ENCODE measurements at regions not wholly inside any gene's neighbourhood (a gene's known extent, or its start where the extent isn't known, plus 50 kb on each side); places are given as distances from the start of the nearest gene placed in this dataset.

DNA sequence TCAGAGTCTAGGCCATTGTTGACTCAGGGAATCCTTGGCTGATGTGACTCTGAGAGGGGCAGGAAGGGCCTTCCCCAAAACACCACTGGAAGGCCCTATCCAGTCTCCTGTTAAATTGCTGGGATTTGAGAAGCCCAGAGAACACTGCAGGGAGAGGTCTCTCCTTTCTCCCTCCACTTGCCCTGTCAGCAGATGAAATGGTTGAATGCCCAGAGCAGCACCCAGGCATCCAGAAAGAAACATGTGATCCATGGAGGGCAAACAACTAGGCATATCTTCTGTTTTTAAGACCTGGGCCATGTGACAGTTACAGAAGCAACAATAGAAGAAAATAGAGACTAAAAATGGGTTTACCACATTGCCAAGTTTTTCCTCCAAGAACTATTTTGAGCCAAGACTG is 291.1 kb downstream of the QDPR start:
- no peak for DNase-seq
- POLR2A ChIA-PET = interaction anchor here (0.9 kb wide), 1 partner anchor 12 kb away, joined by 3 read pairs; no protein-coding TSS in a partner anchor
- no peaks in the 10 kb centered on the region for H3K9me3 Mint-ChIP-seq
- CTCF ChIA-PET = no interaction called here
- intact Hi-C loops (cut with micrococcal nuclease) = no loop called here
- no peak overlapping the region for H3K27ac Mint-ChIP-seq
- no peak for ATAC-seq
- no peaks in the 10 kb centered on the region for H3K36me3 Mint-ChIP-seq (ENCODE audit: low read depth)
- H3K4me3 Mint-ChIP-seq = no peak overlapping the region
- H3K4me1 Mint-ChIP-seq (ENCODE audit: low read depth) = no peaks in the 10 kb centered on the region
- H3K27me3 Mint-ChIP-seq = peaks cover 4% of the 10 kb centered on the region
- TF ChIP-seq, protein P1, sequence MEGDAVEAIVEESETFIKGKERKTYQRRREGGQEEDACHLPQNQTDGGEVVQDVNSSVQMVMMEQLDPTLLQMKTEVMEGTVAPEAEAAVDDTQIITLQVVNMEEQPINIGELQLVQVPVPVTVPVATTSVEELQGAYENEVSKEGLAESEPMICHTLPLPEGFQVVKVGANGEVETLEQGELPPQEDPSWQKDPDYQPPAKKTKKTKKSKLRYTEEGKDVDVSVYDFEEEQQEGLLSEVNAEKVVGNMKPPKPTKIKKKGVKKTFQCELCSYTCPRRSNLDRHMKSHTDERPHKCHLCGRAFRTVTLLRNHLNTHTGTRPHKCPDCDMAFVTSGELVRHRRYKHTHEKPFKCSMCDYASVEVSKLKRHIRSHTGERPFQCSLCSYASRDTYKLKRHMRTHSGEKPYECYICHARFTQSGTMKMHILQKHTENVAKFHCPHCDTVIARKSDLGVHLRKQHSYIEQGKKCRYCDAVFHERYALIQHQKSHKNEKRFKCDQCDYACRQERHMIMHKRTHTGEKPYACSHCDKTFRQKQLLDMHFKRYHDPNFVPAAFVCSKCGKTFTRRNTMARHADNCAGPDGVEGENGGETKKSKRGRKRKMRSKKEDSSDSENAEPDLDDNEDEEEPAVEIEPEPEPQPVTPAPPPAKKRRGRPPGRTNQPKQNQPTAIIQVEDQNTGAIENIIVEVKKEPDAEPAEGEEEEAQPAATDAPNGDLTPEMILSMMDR (IDR thresholded peaks at IDR 0.05) = no peak

DNA sequence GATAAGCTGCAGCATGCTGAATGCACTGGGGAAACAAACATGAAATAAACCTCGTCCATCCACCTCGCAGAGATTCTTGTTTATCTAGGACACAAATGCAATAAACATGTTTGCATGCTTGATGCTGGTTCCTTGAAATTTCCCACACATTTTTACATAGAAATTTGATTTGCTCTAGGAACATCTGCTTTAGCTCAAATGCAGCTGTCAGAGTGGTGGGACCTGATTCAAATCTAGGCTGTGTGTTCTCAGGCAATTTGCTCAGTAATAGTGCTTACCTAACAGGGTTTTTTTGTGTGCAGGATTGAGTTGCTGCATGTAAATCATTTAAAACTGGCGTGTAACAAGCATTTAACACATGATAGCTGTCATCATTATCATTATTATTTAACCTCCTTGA is 293.1 kb downstream of the QDPR start:
- Mint-ChIP-seq H3K27ac (no peak overlapping the region), H3K4me3 (no peak overlapping the region), H3K4me1 (ENCODE audit: low read depth) (no peaks in the 10 kb centered on the region), H3K36me3 (ENCODE audit: low read depth) (no peaks in the 10 kb centered on the region), H3K9me3 (peaks cover 1% of the 10 kb centered on the region), H3K27me3 (peaks cover 4% of the 10 kb centered on the region)
- CTCF ChIA-PET = no interaction called here
- no peak for DNase-seq
- no peak for ATAC-seq
- POLR2A ChIA-PET = no interaction called here
- intact Hi-C loops (cut with micrococcal nuclease) = no loop called here
- TF ChIP-seq, protein P1 (IDR thresholded peaks at IDR 0.05) = no peak

DNA sequence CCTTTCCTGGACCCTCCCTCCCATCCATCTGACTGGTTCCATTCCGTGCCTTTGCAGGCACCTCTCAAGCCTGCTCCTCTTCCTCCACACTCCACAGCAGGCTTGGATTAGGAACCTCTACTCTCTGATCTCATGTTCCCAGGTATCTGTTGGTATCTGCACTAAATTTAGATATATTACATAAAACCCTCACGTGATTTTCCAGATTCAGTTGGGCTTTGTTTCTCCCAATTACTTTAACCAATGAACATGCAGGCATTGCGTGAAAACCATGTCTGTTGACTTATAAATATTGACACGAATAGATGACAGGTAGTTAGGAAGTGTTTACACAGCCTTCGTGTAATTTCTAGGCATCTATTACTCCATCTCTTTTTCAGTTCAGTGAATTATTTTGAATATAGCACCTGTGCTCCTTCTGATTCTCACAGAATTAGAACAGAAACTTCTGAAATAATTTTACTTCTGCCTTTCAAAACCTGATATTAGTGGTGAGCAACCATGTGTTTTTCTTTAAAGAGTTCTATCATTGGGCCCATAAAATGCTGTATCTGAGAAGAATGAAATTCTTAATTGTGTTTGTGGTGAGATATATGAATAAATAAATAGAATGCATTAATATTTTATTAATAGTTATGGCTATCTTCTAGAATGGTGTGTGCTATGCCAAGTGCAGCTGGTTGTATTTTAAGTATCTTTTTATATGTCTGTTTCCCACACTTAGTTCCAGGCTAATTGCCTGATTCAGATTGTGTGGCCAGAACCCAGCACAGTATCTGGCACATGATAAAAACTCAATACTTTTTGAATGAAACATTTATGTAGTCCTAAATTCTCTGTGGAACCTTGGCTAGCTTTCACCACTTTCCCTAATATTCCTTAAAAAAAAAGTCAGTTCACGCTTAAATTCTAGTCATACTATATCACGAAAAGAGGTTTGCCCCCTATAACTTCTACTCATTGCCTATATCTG is 304.8 kb downstream of the QDPR start:
- Mint-ChIP-seq H3K36me3 (ENCODE audit: low read depth) (no peaks in the 10 kb centered on the region), H3K4me3 (no peak overlapping the region), H3K4me1 (ENCODE audit: low read depth) (no peaks in the 10 kb centered on the region), H3K9me3 (peaks cover 13% of the 10 kb centered on the region), H3K27ac (no peak overlapping the region), H3K27me3 (peaks cover 21% of the 10 kb centered on the region)
- intact Hi-C loops (cut with micrococcal nuclease) = no loop called here
- DNase-seq = no peak
- ChIA-PET CTCF (no interaction called here), POLR2A (no interaction called here)
- TF ChIP-seq, protein P1 (IDR thresholded peaks at IDR 0.05) = no peak
- ATAC-seq = no peak

DNA sequence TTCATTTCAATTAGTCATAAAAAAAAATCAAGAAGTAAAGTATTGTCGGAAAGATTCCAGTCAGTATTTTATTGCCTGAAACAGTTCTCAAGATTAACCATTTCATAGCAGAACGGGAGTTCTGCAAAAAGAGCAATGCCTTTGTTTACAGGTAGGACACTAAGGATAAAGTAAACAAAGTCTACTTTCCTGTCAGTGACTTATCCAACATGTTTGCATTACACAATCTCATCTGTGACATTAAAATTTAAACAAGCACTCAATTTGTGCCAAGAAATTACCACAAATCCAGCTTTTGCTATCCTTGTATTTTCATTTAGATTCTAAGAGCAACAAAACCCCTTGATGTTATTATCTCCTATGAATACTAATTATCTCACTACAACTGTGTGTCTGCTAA is 306.5 kb upstream of the LDB2 start:
- no peak for ATAC-seq
- H3K27me3 Mint-ChIP-seq = peaks cover 25% of the 10 kb centered on the region
- H3K27ac Mint-ChIP-seq = no peak overlapping the region
- H3K4me1 Mint-ChIP-seq (ENCODE audit: low read depth) = no peaks in the 10 kb centered on the region
- no peaks in the 10 kb centered on the region for H3K36me3 Mint-ChIP-seq (ENCODE audit: low read depth)
- no peak for DNase-seq
- no peak overlapping the region for H3K4me3 Mint-ChIP-seq
- TF ChIP-seq, protein P1 (IDR thresholded peaks at IDR 0.05) = no peak
- intact Hi-C loops (cut with micrococcal nuclease) = no loop called here
- CTCF ChIA-PET = no interaction called here
- peaks cover 13% of the 10 kb centered on the region for H3K9me3 Mint-ChIP-seq
- POLR2A ChIA-PET = no interaction called here

DNA sequence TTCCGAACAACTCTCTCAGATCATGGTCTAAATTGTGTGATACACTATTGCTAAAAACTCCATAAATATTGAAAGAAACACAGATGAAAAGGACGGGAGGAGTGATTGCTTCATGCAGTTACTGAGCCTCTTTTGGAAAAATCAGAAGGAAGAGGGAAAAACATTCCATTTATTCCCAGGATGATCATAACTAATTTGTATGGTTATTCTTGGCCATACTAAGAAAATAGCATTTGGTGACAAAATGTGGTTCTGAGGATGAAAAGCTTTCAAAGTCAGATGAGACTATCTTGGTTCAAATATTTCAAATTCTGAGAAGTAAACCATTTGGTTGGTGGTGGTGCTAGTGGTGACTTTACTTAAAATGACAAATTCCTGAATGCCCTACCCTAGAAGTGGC is 305.4 kb upstream of the LDB2 start:
- intact Hi-C loops (cut with micrococcal nuclease) = no loop called here
- Mint-ChIP-seq H3K27me3 (peaks cover 28% of the 10 kb centered on the region), H3K9me3 (peaks cover 13% of the 10 kb centered on the region), H3K4me1 (ENCODE audit: low read depth) (no peaks in the 10 kb centered on the region), H3K27ac (no peak overlapping the region), H3K4me3 (no peak overlapping the region), H3K36me3 (ENCODE audit: low read depth) (no peaks in the 10 kb centered on the region)
- ATAC-seq (no peak), DNase-seq (no peak)
- ChIA-PET POLR2A (no interaction called here), CTCF (no interaction called here)
- TF ChIP-seq, protein P1 (IDR thresholded peaks at IDR 0.05) = no peak

Data from activated CD8-positive, alpha-beta T cell treated with anti-CD3 and anti-CD28 coated beads for 36 hours (primary cell).